ENCODE measurements at regions not wholly inside any gene's neighbourhood (a gene's known extent, or its start where the extent isn't known, plus 50 kb on each side); places are given as distances from the start of the nearest gene placed in this dataset.

DNA sequence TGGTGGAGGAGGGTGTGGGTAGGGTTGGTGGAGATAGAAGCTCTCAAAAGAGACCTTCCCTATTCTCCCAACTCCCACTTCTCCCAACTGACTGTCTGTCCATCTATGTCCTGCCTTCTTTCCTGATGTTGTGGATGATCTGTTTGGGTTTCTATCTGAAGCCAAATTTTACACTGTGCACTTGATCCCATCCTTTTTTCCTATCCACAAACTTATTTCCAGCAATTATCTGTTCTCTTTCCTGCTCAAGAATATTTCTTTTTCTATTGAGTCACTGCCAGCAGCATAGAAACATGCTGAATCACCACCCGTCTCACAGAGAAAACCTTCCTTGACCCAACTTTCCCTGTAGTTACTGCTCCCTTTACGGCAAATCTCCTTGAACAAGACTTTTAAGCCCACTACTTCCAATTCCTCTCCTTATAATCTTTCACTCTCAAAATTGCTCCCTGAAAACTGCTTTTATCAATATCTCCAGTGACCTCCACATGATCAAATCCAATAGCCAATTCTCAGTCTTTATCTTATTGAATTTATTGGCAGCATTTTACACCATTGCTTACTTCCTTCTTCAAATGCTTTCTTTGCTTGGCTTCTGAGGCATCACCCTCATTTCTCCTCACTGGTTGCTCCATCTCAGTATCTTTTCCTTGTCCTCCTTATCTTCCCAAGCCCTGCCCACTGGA lies 141.2 kb upstream of the SLC7A14 start (continued):
- TF ChIP-seq, protein P1, sequence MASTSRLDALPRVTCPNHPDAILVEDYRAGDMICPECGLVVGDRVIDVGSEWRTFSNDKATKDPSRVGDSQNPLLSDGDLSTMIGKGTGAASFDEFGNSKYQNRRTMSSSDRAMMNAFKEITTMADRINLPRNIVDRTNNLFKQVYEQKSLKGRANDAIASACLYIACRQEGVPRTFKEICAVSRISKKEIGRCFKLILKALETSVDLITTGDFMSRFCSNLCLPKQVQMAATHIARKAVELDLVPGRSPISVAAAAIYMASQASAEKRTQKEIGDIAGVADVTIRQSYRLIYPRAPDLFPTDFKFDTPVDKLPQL (IDR thresholded peaks at IDR 0.05; ENCODE audit: extremely low read depth, insufficient read length) = no peak
- TF ChIP-seq, protein P2, sequence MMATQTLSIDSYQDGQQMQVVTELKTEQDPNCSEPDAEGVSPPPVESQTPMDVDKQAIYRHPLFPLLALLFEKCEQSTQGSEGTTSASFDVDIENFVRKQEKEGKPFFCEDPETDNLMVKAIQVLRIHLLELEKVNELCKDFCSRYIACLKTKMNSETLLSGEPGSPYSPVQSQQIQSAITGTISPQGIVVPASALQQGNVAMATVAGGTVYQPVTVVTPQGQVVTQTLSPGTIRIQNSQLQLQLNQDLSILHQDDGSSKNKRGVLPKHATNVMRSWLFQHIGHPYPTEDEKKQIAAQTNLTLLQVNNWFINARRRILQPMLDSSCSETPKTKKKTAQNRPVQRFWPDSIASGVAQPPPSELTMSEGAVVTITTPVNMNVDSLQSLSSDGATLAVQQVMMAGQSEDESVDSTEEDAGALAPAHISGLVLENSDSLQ (IDR thresholded peaks at IDR 0.05) = no peak
- TF ChIP-seq, protein P3, sequence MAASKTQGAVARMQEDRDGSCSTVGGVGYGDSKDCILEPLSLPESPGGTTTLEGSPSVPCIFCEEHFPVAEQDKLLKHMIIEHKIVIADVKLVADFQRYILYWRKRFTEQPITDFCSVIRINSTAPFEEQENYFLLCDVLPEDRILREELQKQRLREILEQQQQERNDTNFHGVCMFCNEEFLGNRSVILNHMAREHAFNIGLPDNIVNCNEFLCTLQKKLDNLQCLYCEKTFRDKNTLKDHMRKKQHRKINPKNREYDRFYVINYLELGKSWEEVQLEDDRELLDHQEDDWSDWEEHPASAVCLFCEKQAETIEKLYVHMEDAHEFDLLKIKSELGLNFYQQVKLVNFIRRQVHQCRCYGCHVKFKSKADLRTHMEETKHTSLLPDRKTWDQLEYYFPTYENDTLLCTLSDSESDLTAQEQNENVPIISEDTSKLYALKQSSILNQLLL (CRISPR knock-in tag; IDR thresholded peaks at IDR 0.05; ENCODE audit: borderline replicate concordance) = no peak
- TF ChIP-seq ZNF561 (CRISPR knock-in tag; conservative IDR thresholded peaks at IDR 0.05) = no peak
- no peak for TF ChIP-seq PHF20 (IDR thresholded peaks at IDR 0.05; ENCODE audit: partially characterized antibody)
- TF ChIP-seq ELF1 (tag; IDR thresholded peaks at IDR 0.05) = no peak
- TF ChIP-seq, protein P4, sequence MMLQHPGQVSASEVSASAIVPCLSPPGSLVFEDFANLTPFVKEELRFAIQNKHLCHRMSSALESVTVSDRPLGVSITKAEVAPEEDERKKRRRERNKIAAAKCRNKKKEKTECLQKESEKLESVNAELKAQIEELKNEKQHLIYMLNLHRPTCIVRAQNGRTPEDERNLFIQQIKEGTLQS (IDR thresholded peaks at IDR 0.05) = peak; percentile 59; the same call in 1 of the 2 replicates
- TF ChIP-seq, protein P4 (CRISPR knock-in tag; conservative IDR thresholded peaks at IDR 0.05) = no peak
- TF ChIP-seq NRF1 (conservative IDR thresholded peaks at IDR 0.05 in 1 of 2, IDR thresholded peaks at IDR 0.05 in 1 of 2) = no peak
- no peak for TF ChIP-seq PCBP2 (IDR thresholded peaks at IDR 0.05; ENCODE audit: low read depth, low read length, poor library complexity, severe bottlenecking)
- TF ChIP-seq ZNF717 (CRISPR knock-in tag; IDR thresholded peaks at IDR 0.05) = no peak
- TF ChIP-seq POLR3G (IDR thresholded peaks at IDR 0.05; ENCODE audit: extremely low read depth, insufficient read length, insufficient replicate concordance) = no peak
- peak in 1 of 2 experiments; percentile 38; a peak in 1 of 4 replicates for TF ChIP-seq TEAD1 (CRISPR knock-in tag; IDR thresholded peaks at IDR 0.05)
- no peak for TF ChIP-seq RBM14 (IDR thresholded peaks at IDR 0.05; ENCODE audit: borderline replicate concordance, insufficient read depth, low read depth, low read length)
- TF ChIP-seq SUPT5H (IDR thresholded peaks at IDR 0.05) = no peak
- peak; percentile 97 for TF ChIP-seq NFE2 (IDR thresholded peaks at IDR 0.05; ENCODE audit: low read depth)
- TF ChIP-seq KDM1A (IDR thresholded peaks at IDR 0.05) = no peak
- no peak for TF ChIP-seq MCM5 (IDR thresholded peaks at IDR 0.05; ENCODE audit: low read depth)
- no peak for TF ChIP-seq CSDE1 (IDR thresholded peaks at IDR 0.05)
- no peak for TF ChIP-seq CEBPG (CRISPR knock-in tag; IDR thresholded peaks at IDR 0.05)
- peak; percentile 23 to 35; a peak in 2 of 4 replicates for TF ChIP-seq CEBPG (tag; conservative IDR thresholded peaks at IDR 0.05 in 1 of 2, IDR thresholded peaks at IDR 0.05 in 1 of 2)
- TF ChIP-seq, protein P5, sequence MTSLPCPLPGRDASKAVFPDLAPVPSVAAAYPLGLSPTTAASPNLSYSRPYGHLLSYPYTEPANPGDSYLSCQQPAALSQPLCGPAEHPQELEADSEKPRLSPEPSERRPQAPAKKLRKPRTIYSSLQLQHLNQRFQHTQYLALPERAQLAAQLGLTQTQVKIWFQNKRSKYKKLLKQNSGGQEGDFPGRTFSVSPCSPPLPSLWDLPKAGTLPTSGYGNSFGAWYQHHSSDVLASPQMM (CRISPR knock-in tag; IDR thresholded peaks at IDR 0.05) = no peak
- TF ChIP-seq RBM17 (IDR thresholded peaks at IDR 0.05; ENCODE audit: borderline replicate concordance, low read depth, low read length) = no peak
- TF ChIP-seq, protein P6, sequence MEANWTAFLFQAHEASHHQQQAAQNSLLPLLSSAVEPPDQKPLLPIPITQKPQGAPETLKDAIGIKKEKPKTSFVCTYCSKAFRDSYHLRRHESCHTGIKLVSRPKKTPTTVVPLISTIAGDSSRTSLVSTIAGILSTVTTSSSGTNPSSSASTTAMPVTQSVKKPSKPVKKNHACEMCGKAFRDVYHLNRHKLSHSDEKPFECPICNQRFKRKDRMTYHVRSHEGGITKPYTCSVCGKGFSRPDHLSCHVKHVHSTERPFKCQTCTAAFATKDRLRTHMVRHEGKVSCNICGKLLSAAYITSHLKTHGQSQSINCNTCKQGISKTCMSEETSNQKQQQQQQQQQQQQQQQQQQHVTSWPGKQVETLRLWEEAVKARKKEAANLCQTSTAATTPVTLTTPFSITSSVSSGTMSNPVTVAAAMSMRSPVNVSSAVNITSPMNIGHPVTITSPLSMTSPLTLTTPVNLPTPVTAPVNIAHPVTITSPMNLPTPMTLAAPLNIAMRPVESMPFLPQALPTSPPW (CRISPR knock-in tag; IDR thresholded peaks at IDR 0.05) = no peak; the same call in 1 of the 2 replicates

Measured in K562 (cell line).